SK-N-SH (cell line): ENCODE measurements at regions not wholly inside any gene's neighbourhood (a gene's known extent, or its start where the extent isn't known, plus 50 kb on each side); places are given as distances from the start of the nearest gene placed in this dataset.

ENCODE experiments used
- CTCF ChIA-PET: fragments of 300-600, 350-600 bp; formaldehyde crosslinking; extraction: SDS; loops from one replicate; lab custom pipeline; 2021; lab: Yijun Ruan, JAX
- POLR2A ChIA-PET: fragments of 350-600 bp; sonication (Branson Sonifier 250); formaldehyde crosslinking; extraction: SDS; loops from one replicate; lab custom pipeline; 2020; ENCODE audit warnings: antibody characterized with exemption, inconsistent platforms; lab: Yijun Ruan, JAX
- DNase-seq: peaks from one replicate; pipeline ENCODE4 v3.0.0; 2012
- H2AFZ ChIP-seq: fragments of 200-600 bp; sonication (generic); 2 replicates; pipeline ENCODE4 v1.8.1; 2016; ENCODE audit warnings: antibody characterized with exemption, mild to moderate bottlenecking, low read depth
- H3F3A ChIP-seq: fragments of 200-600 bp; sonication (generic); replicated peaks from 2 replicates; pipeline ENCODE3; 2016; ENCODE audit warnings: antibody characterized with exemption, mild to moderate bottlenecking; ENCODE audit not compliant: insufficient read depth
- H3K27ac ChIP-seq, 2 experiments: fragments of 200-500 bp in 1 of 2; fragments of 200-600 bp in 1 of 2; sonication (Bioruptor generic) in 1 of 2; sonication (generic), shearing (Covaris generic) in 1 of 2; 2 replicates each; pipeline versions ENCODE4 v1.5.1 to v1.6.1; 2014 to 2016; ENCODE audit warnings: low read depth in 2 of 2, inconsistent platforms in 1 of 2, low read length in 1 of 2, mild to moderate bottlenecking in 1 of 2, mixed read lengths in 1 of 2
- H3K27me3 ChIP-seq: fragments of 200-600 bp; sonication (generic), shearing (Covaris generic); 2 replicates; pipeline ENCODE4 v1.6.1; 2016; ENCODE audit warnings: mixed run types; ENCODE audit not compliant: insufficient read depth
- H3K36me3 ChIP-seq, 2 experiments: fragments of 200-500 bp in 1 of 2; fragments of 200-600 bp in 1 of 2; sonication (Bioruptor generic) in 1 of 2; sonication (generic) in 1 of 2; replicated peaks in 1 of 2; 2 replicates each; pipeline versions ENCODE3 to v1.5.1; 2014 to 2016; ENCODE audit warnings: low read length in 1 of 2, mild to moderate bottlenecking in 1 of 2; ENCODE audit not compliant: insufficient read depth in 2 of 2, control insufficient read depth in 1 of 2
- H3K4me1 ChIP-seq, 2 experiments: fragments of 200-500 bp in 1 of 2; fragments of 200-600 bp in 1 of 2; sonication (Bioruptor generic) in 1 of 2; sonication (generic), shearing (Covaris generic) in 1 of 2; 2 replicates each; pipeline versions ENCODE4 v1.5.1 to v1.6.1; 2014 to 2016; ENCODE audit warnings: low read depth in 1 of 2, low read length in 1 of 2, mixed run types in 1 of 2; ENCODE audit not compliant: insufficient read depth in 2 of 2, control insufficient read depth in 1 of 2
- H3K4me2 ChIP-seq: fragments of 200-600 bp; sonication (generic), shearing (Covaris generic); 2 replicates; pipeline ENCODE4 v1.6.1; 2017; ENCODE audit warnings: mixed run types
- H3K4me3 ChIP-seq, 2 experiments: fragments of 200-500 bp in 1 of 2; fragments of 200-600 bp in 1 of 2; sonication (Bioruptor generic) in 1 of 2; sonication (generic), shearing (Covaris generic) in 1 of 2; 2 replicates each; pipeline versions ENCODE4 v1.5.1 to v1.8.1; 2014 to 2016; ENCODE audit warnings: low read depth in 2 of 2, inconsistent platforms in 1 of 2, low read length in 1 of 2, mild to moderate bottlenecking in 1 of 2, mixed read lengths in 1 of 2, moderate library complexity in 1 of 2
- H3K79me2 ChIP-seq: fragments of 200-600 bp; sonication (generic); 2 replicates; pipeline ENCODE4 v1.8.1; 2017; ENCODE audit warnings: mild to moderate bottlenecking; ENCODE audit not compliant: insufficient read depth
- H3K9ac ChIP-seq: fragments of 200-600 bp; sonication (generic); 2 replicates; pipeline ENCODE4 v1.6.1; 2017; ENCODE audit warnings: mixed run types
- H3K9me2 ChIP-seq: fragments of 200-600 bp; sonication (generic); 2 replicates; pipeline ENCODE4 v1.6.1; 2017; ENCODE audit warnings: mixed run types
- H3K9me3 ChIP-seq: fragments of 200-600 bp; sonication (generic); 2 replicates; pipeline ENCODE4 v1.6.1; 2017; ENCODE audit warnings: mixed run types, mild to moderate bottlenecking, moderate library complexity
- H4K20me1 ChIP-seq: fragments of 200-600 bp; sonication (generic); 2 replicates; pipeline ENCODE4 v1.6.1; 2017; ENCODE audit warnings: mild to moderate bottlenecking, mixed run types; ENCODE audit not compliant: insufficient read depth
- CTCF ChIP-seq: fragments of 200-600 bp; sonication (generic); IDR thresholded peaks from 2 replicates; pipeline ENCODE4 v1.6.1; 2017; ENCODE audit warnings: antibody characterized with exemption, mild to moderate bottlenecking, moderate library complexity
- ELF1 ChIP-seq: IDR thresholded peaks from 2 replicates; pipeline ENCODE4 v1.4.0; 2012
- MAX ChIP-seq: IDR thresholded peaks from 2 replicates; pipeline ENCODE4 v1.4.0; 2012; ENCODE audit warnings: low read depth
- MXI1 ChIP-seq: IDR thresholded peaks from 2 replicates; pipeline ENCODE4 v1.6.1; 2012; ENCODE audit warnings: mild to moderate bottlenecking, low read depth, low read length, improper control_type of control experiment
- POLR2AphosphoS5 ChIP-seq: IDR thresholded peaks from 2 replicates; pipeline ENCODE4 v1.6.1; 2012; ENCODE audit warnings: low read depth, low read length
- RAD21 ChIP-seq: IDR thresholded peaks from 2 replicates; pipeline ENCODE4 v1.6.1; 2012; ENCODE audit warnings: mild to moderate bottlenecking, low read length
- REST ChIP-seq: IDR thresholded peaks from 2 replicates; pipeline ENCODE4 v1.6.1; 2012; ENCODE audit warnings: mild to moderate bottlenecking, low read depth, low read length, moderate library complexity
- RXRA ChIP-seq: IDR thresholded peaks from 2 replicates; pipeline ENCODE4 v1.4.0; 2012; ENCODE audit warnings: low read depth, mild to moderate bottlenecking, borderline replicate concordance
- SMC3 ChIP-seq: IDR thresholded peaks from 2 replicates; pipeline ENCODE4 v1.6.1; 2012; ENCODE audit warnings: low read depth, low read length, improper control_type of control experiment
- YY1 ChIP-seq: IDR thresholded peaks from 2 replicates; pipeline ENCODE4 v1.4.0; 2012; ENCODE audit warnings: low read depth, mild to moderate bottlenecking
- WGBS: methylation state at CpG from one replicate; pipeline ENCODE4 v1.1.6; 2017; ENCODE audit warnings: low lambda C conversion rate; 5-methylcytosine and 5-hydroxymethylcytosine counted together
- TF ChIP-seq, protein P1 (sequence below): IDR thresholded peaks from 2 replicates; pipeline ENCODE4 v1.4.0; 2012; ENCODE audit warnings: low read depth, borderline replicate concordance
- TF ChIP-seq, protein P2 (sequence below): IDR thresholded peaks from 2 replicates; pipeline ENCODE4 v1.4.0; 2012; ENCODE audit warnings: low read depth, borderline replicate concordance

- TF ChIP-seq, protein P1, sequence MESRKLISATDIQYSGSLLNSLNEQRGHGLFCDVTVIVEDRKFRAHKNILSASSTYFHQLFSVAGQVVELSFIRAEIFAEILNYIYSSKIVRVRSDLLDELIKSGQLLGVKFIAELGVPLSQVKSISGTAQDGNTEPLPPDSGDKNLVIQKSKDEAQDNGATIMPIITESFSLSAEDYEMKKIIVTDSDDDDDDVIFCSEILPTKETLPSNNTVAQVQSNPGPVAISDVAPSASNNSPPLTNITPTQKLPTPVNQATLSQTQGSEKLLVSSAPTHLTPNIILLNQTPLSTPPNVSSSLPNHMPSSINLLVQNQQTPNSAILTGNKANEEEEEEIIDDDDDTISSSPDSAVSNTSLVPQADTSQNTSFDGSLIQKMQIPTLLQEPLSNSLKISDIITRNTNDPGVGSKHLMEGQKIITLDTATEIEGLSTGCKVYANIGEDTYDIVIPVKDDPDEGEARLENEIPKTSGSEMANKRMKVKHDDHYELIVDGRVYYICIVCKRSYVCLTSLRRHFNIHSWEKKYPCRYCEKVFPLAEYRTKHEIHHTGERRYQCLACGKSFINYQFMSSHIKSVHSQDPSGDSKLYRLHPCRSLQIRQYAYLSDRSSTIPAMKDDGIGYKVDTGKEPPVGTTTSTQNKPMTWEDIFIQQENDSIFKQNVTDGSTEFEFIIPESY = no peak
- TF ChIP-seq CTCF (peak; percentile 54), RAD21 (peak; percentile 25; the same call in 1 of the 2 replicates), MXI1 (no peak), YY1 (no peak)
These were observed 286.9 kb upstream of the FGF16 start (continued) for GRCh38 chrX:77160301-77160700.

GRCh38 chrX:77162777-77163176, 284.4 kb upstream of the FGF16 start:
- CTCF ChIA-PET = no interaction called here

More at GRCh38 chrX:77162777-77163176, 284.4 kb upstream of the FGF16 start:
- Histone ChIP-seq H3K4me3 (no peak overlapping the region), H3F3A (no peaks in the 10 kb centered on the region), H3K79me2 (no peaks in the 10 kb centered on the region), H3K36me3 (no peaks in the 10 kb centered on the region), H3K9ac (no peak overlapping the region), H3K27ac (no peak overlapping the region), H3K4me1 (no peaks in the 10 kb centered on the region), H4K20me1 (no peaks in the 10 kb centered on the region), H2AFZ (no peak overlapping the region), H3K4me2 (no peak overlapping the region), H3K9me3 (no peaks in the 10 kb centered on the region), H3K9me2 (no peaks in the 10 kb centered on the region), H3K27me3 (no peaks in the 10 kb centered on the region)
- POLR2A ChIA-PET = no interaction called here
- 5% methylated on average over 1 of the region's 1 CpG for WGBS
- TF ChIP-seq ELF1 = no peak
- no peak for TF ChIP-seq MXI1
- no peak for TF ChIP-seq MAX
- TF ChIP-seq POLR2AphosphoS5 = no peak
- no peak for TF ChIP-seq REST
- TF ChIP-seq, protein P2, sequence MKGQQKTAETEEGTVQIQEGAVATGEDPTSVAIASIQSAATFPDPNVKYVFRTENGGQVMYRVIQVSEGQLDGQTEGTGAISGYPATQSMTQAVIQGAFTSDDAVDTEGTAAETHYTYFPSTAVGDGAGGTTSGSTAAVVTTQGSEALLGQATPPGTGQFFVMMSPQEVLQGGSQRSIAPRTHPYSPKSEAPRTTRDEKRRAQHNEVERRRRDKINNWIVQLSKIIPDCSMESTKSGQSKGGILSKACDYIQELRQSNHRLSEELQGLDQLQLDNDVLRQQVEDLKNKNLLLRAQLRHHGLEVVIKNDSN = no peak
- no peak for TF ChIP-seq RXRA
- TF ChIP-seq SMC3 = no peak
- no peak for DNase-seq
